HepG2 (cell line): ENCODE measurements at regions not wholly inside any gene's neighbourhood (a gene's known extent, or its start where the extent isn't known, plus 50 kb on each side); places are given as distances from the start of the nearest gene placed in this dataset.
A peak's percentile ranks its signal among the peaks of the same experiment; 100 is the strongest.

Experiments
- CEBPG ChIP-seq: IDR thresholded peaks from 2 replicates; pipeline ENCODE4 v1.6.1; 2016
- CREM ChIP-seq, 2 experiments: sonication (generic) in 1 of 2; formaldehyde crosslinking in 1 of 2; IDR thresholded peaks; 2 replicates each; pipeline versions ENCODE4 v1.4.0 to v1.6.1; 2016 to 2020; ENCODE audit warnings: antibody characterized with exemption in 1 of 2, mild to moderate bottlenecking in 1 of 2, missing genetic modification reagents in 1 of 2
- EP300 ChIP-seq, 3 experiments: sonication (generic) in 1 of 3; formaldehyde crosslinking in 1 of 3; IDR thresholded peaks; 2 replicates each; pipeline versions ENCODE4 v1.5.1 to v1.6.1; 2011 to 2020; ENCODE audit warnings: low read depth in 2 of 3, low read length in 2 of 3, borderline replicate concordance in 1 of 3, improper control_type of control experiment in 1 of 3, mild to moderate bottlenecking in 1 of 3, missing genetic modification reagents in 1 of 3, moderate library complexity in 1 of 3
- PAF1 ChIP-seq: IDR thresholded peaks from 2 replicates; pipeline ENCODE4 v1.6.1; 2016; ENCODE audit warnings: missing genetic modification reagents, missing compliant biosample characterization
- SUZ12 ChIP-seq: fragments of 150-350 bp; IDR thresholded peaks from 2 replicates; pipeline ENCODE4 v1.6.1; 2014; ENCODE audit warnings: low read depth, low read length
- ZEB1 ChIP-seq: IDR thresholded peaks from 2 replicates; pipeline ENCODE4 v1.6.1; 2012; ENCODE audit warnings: mild to moderate bottlenecking, low read depth, inconsistent platforms; ENCODE audit not compliant: insufficient replicate concordance
- ZNF75D ChIP-seq: sonication (generic); formaldehyde crosslinking; IDR thresholded peaks from 2 replicates; pipeline ENCODE4 v1.8.1; 2023; ENCODE audit warnings: missing genetic modification reagents, mild to moderate bottlenecking, borderline replicate concordance
- TF ChIP-seq, protein P1 (sequence below): sonication (generic); formaldehyde crosslinking; IDR thresholded peaks from 2 replicates; pipeline ENCODE4 v1.5.1; 2020; ENCODE audit warnings: mild to moderate bottlenecking, missing genetic modification reagents, moderate library complexity
- TF ChIP-seq, protein P2 (sequence below): sonication (generic); formaldehyde crosslinking; IDR thresholded peaks from 2 replicates; pipeline ENCODE4 v1.4.0; 2020; ENCODE audit warnings: mild to moderate bottlenecking, missing genetic modification reagents
- TF ChIP-seq, protein P3 (sequence below): IDR thresholded peaks from 2 replicates; pipeline ENCODE4 v1.6.1; 2016; ENCODE audit warnings: missing genetic modification reagents, missing compliant biosample characterization
- TF ChIP-seq, protein P4 (sequence below): sonication (generic); formaldehyde crosslinking; IDR thresholded peaks from 2 replicates; pipeline ENCODE4 v1.5.1; 2020; ENCODE audit warnings: mild to moderate bottlenecking, missing genetic modification reagents, borderline replicate concordance
- TF ChIP-seq, protein P5 (sequence below): sonication (generic); formaldehyde crosslinking; IDR thresholded peaks from 2 replicates; pipeline ENCODE4 v1.4.0; 2020; ENCODE audit warnings: mild to moderate bottlenecking, missing genetic modification reagents, borderline replicate concordance

DNA sequence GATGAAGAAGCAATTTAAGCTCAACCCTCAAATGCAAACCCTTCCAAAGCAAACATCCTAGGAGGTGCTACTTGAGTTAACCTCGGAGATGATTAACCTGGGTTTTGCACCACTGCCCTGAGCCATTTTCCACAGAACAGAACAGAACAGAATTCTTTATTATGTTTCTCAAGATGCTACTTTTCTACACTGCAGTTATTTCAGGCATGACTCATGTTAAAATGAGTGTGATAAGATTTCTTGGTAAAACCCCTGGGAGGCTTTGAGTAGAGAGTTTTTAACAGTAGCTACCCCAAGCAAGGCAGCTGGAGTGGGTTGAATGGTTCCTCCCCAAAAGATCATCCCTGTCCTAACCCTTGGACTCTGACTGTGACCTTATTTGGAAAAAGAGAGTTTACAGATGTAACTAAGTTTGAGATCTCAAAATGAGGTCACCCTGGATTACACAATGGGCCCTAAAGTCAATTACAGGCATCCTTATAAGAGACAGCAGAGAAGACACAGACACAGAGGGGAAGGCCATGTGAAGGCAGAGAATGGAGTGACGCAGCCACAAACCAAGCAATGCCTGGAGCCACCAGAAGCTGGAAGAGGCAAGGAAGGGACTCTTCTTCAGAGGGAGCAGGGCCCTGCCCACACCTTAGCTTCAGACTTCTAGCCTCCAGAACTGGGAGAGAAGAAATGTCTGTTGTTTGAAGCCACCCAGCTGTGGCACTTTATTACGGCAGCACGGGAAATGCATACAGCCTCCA, 153.4 kb downstream of the ETS2 start (continued):
- TF ChIP-seq, protein P1, sequence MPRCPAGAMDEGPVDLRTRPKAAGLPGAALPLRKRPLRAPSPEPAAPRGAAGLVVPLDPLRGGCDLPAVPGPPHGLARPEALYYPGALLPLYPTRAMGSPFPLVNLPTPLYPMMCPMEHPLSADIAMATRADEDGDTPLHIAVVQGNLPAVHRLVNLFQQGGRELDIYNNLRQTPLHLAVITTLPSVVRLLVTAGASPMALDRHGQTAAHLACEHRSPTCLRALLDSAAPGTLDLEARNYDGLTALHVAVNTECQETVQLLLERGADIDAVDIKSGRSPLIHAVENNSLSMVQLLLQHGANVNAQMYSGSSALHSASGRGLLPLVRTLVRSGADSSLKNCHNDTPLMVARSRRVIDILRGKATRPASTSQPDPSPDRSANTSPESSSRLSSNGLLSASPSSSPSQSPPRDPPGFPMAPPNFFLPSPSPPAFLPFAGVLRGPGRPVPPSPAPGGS: no peak
- TF ChIP-seq ZEB1 (no peak), SUZ12 (no peak), EP300 (IDR thresholded peaks at IDR 0.05; ENCODE audit: low read depth in 2 of 2, low read length in 2 of 2) (0 out of 4 replicates have a peak, but pooled peaks of 1 of the 2 experiments have one; percentile 55), EP300 (CRISPR knock-in tag; IDR thresholded peaks at IDR 0.05; ENCODE audit: borderline replicate concordance) (no peak), CREM (IDR thresholded peaks at IDR 0.05) (peak; percentile 65; the same call in 1 of the 2 replicates), CREM (CRISPR knock-in tag; IDR thresholded peaks at IDR 0.05) (no peak), CEBPG (CRISPR knock-in tag) (peak; percentile 77), ZNF75D (CRISPR knock-in tag) (no peak), PAF1 (CRISPR knock-in tag) (no peak)
- TF ChIP-seq, protein P2, sequence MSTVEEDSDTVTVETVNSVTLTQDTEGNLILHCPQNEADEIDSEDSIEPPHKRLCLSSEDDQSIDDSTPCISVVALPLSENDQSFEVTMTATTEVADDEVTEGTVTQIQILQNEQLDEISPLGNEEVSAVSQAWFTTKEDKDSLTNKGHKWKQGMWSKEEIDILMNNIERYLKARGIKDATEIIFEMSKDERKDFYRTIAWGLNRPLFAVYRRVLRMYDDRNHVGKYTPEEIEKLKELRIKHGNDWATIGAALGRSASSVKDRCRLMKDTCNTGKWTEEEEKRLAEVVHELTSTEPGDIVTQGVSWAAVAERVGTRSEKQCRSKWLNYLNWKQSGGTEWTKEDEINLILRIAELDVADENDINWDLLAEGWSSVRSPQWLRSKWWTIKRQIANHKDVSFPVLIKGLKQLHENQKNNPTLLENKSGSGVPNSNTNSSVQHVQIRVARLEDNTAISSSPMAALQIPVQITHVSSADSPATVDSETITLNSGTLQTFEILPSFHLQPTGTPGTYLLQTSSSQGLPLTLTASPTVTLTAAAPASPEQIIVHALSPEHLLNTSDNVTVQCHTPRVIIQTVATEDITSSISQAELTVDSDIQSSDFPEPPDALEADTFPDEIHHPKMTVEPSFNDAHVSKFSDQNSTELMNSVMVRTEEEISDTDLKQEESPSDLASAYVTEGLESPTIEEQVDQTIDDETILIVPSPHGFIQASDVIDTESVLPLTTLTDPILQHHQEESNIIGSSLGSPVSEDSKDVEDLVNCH (CRISPR knock-in tag): no peak
- TF ChIP-seq, protein P3, sequence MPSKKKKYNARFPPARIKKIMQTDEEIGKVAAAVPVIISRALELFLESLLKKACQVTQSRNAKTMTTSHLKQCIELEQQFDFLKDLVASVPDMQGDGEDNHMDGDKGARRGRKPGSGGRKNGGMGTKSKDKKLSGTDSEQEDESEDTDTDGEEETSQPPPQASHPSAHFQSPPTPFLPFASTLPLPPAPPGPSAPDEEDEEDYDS: peak; percentile 52; the same call in 1 of the 2 replicates
- TF ChIP-seq, protein P4, sequence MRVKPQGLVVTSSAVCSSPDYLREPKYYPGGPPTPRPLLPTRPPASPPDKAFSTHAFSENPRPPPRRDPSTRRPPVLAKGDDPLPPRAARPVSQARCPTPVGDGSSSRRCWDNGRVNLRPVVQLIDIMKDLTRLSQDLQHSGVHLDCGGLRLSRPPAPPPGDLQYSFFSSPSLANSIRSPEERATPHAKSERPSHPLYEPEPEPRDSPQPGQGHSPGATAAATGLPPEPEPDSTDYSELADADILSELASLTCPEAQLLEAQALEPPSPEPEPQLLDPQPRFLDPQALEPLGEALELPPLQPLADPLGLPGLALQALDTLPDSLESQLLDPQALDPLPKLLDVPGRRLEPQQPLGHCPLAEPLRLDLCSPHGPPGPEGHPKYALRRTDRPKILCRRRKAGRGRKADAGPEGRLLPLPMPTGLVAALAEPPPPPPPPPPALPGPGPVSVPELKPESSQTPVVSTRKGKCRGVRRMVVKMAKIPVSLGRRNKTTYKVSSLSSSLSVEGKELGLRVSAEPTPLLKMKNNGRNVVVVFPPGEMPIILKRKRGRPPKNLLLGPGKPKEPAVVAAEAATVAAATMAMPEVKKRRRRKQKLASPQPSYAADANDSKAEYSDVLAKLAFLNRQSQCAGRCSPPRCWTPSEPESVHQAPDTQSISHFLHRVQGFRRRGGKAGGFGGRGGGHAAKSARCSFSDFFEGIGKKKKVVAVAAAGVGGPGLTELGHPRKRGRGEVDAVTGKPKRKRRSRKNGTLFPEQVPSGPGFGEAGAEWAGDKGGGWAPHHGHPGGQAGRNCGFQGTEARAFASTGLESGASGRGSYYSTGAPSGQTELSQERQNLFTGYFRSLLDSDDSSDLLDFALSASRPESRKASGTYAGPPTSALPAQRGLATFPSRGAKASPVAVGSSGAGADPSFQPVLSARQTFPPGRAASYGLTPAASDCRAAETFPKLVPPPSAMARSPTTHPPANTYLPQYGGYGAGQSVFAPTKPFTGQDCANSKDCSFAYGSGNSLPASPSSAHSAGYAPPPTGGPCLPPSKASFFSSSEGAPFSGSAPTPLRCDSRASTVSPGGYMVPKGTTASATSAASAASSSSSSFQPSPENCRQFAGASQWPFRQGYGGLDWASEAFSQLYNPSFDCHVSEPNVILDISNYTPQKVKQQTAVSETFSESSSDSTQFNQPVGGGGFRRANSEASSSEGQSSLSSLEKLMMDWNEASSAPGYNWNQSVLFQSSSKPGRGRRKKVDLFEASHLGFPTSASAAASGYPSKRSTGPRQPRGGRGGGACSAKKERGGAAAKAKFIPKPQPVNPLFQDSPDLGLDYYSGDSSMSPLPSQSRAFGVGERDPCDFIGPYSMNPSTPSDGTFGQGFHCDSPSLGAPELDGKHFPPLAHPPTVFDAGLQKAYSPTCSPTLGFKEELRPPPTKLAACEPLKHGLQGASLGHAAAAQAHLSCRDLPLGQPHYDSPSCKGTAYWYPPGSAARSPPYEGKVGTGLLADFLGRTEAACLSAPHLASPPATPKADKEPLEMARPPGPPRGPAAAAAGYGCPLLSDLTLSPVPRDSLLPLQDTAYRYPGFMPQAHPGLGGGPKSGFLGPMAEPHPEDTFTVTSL (CRISPR knock-in tag): peak; percentile 36; the same call in 1 of the 2 replicates
- TF ChIP-seq, protein P5, sequence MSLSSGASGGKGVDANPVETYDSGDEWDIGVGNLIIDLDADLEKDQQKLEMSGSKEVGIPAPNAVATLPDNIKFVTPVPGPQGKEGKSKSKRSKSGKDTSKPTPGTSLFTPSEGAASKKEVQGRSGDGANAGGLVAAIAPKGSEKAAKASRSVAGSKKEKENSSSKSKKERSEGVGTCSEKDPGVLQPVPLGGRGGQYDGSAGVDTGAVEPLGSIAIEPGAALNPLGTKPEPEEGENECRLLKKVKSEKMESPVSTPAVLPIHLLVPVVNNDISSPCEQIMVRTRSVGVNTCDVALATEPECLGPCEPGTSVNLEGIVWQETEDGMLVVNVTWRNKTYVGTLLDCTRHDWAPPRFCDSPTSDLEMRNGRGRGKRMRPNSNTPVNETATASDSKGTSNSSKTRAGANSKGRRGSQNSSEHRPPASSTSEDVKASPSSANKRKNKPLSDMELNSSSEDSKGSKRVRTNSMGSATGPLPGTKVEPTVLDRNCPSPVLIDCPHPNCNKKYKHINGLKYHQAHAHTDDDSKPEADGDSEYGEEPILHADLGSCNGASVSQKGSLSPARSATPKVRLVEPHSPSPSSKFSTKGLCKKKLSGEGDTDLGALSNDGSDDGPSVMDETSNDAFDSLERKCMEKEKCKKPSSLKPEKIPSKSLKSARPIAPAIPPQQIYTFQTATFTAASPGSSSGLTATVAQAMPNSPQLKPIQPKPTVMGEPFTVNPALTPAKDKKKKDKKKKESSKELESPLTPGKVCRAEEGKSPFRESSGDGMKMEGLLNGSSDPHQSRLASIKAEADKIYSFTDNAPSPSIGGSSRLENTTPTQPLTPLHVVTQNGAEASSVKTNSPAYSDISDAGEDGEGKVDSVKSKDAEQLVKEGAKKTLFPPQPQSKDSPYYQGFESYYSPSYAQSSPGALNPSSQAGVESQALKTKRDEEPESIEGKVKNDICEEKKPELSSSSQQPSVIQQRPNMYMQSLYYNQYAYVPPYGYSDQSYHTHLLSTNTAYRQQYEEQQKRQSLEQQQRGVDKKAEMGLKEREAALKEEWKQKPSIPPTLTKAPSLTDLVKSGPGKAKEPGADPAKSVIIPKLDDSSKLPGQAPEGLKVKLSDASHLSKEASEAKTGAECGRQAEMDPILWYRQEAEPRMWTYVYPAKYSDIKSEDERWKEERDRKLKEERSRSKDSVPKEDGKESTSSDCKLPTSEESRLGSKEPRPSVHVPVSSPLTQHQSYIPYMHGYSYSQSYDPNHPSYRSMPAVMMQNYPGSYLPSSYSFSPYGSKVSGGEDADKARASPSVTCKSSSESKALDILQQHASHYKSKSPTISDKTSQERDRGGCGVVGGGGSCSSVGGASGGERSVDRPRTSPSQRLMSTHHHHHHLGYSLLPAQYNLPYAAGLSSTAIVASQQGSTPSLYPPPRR (CRISPR knock-in tag): no peak
